ENCODE measurements at regions not wholly inside any gene's neighbourhood (a gene's known extent, or its start where the extent isn't known, plus 50 kb on each side); places are given as distances from the start of the nearest gene placed in this dataset.
"Not testable (repeated sequence)": the region's sequence is repeated elsewhere in the genome, so short reads cannot be mapped to it uniquely, and the experiment has no call there.

GRCh38 chr9:87201351-87201751, 254.0 kb upstream of the GAS1 start:
- WGBS, 2 experiments (ENCODE audit: low coverage in 1 of 2, low lambda C conversion rate in 2 of 2, missing lambda C conversion rate in 2 of 2): 1 to 3% methylated on average over 4 of the region's 4 CpGs
- Histone ChIP-seq H3F3A (ENCODE audit: insufficient read depth) (peaks cover 21% of the 10 kb centered on the region; the same call in 1 of the 2 replicates), H3K79me2 (ENCODE audit: insufficient read depth) (no peaks in the 10 kb centered on the region), H4K20me1 (ENCODE audit: insufficient read depth) (no peaks in the 10 kb centered on the region), H3K9me2 (ENCODE audit: insufficient read depth) (no peaks in the 10 kb centered on the region), H3K36me3 (ENCODE audit: low read depth) (no peaks in the 10 kb centered on the region), H3K4me3 (peak overlapping the region; percentile 29; the same call in 1 of the 2 replicates), H2AFZ (peak overlapping the region; percentile 36; the same call in 1 of the 2 replicates), H3K27ac (no peak overlapping the region), H3K9me3 (ENCODE audit: low read depth) (no peaks in the 10 kb centered on the region), H3K9ac (no peak overlapping the region), H3K27me3 (replicated peaks; ENCODE audit: insufficient read depth) (no peaks in the 10 kb centered on the region), H3K4me1 (ENCODE audit: insufficient read depth) (peaks cover 40% of the 10 kb centered on the region), H3K4me2 (ENCODE audit: unreplicated experiment) (peak overlapping the region; percentile 54)
- in situ Hi-C loops (cut with MboI): no loop called here
- peak; percentile 34 for DNase-seq
- TF ChIP-seq EZH2 (IDR thresholded peaks at IDR 0.05; ENCODE audit: insufficient read depth, poor library complexity, severe bottlenecking) (no peak), EZH2phosphoT487 (IDR thresholded peaks at IDR 0.05; ENCODE audit: insufficient read depth, low read depth) (no peak)

GRCh38 chr9:87206064-87206661, 258.9 kb upstream of the GAS1 start:
- H3K9me2 ChIP-seq (ENCODE audit: insufficient read depth): no peaks in the 10 kb centered on the region
- H3K27ac ChIP-seq: 0 out of 2 replicates have a peak overlapping the region, but pooled peaks have one; percentile 13
- no peaks in the 10 kb centered on the region for H3K27me3 ChIP-seq (replicated peaks; ENCODE audit: insufficient read depth)
- H3K79me2 ChIP-seq (ENCODE audit: insufficient read depth): no peaks in the 10 kb centered on the region
- no peak for TF ChIP-seq EZH2phosphoT487 (IDR thresholded peaks at IDR 0.05; ENCODE audit: insufficient read depth, low read depth)
- no peak for TF ChIP-seq EZH2 (IDR thresholded peaks at IDR 0.05; ENCODE audit: insufficient read depth, poor library complexity, severe bottlenecking)
- no peaks in the 10 kb centered on the region for H3K9me3 ChIP-seq (ENCODE audit: low read depth)
- no peaks in the 10 kb centered on the region for H3K36me3 ChIP-seq (ENCODE audit: low read depth)
- H3K4me3 ChIP-seq: no peak overlapping the region
- 0 out of 2 replicates have a peak, but pooled peaks cover 4% of the 10 kb centered on the region for H3F3A ChIP-seq (ENCODE audit: insufficient read depth)
- H3K9ac ChIP-seq: no peak overlapping the region
- DNase-seq: peak; percentile 80
- peaks cover 21% of the 10 kb centered on the region for H3K4me1 ChIP-seq (ENCODE audit: insufficient read depth)
- H2AFZ ChIP-seq: no peak overlapping the region
- WGBS, 2 experiments (ENCODE audit: low coverage in 1 of 2, low lambda C conversion rate in 2 of 2, missing lambda C conversion rate in 2 of 2): 63 to 65% methylated on average over 7 of the region's 7 CpGs
- H4K20me1 ChIP-seq (ENCODE audit: insufficient read depth): no peaks in the 10 kb centered on the region
- H3K4me2 ChIP-seq (ENCODE audit: unreplicated experiment): peak overlapping the region; percentile 21
- in situ Hi-C loops (cut with MboI): no loop called here

- peaks cover 28% of the 10 kb centered on the region for H3K4me1 ChIP-seq (ENCODE audit: insufficient read depth)
These were observed 263.4 kb upstream of the GAS1 start for GRCh38 chr9:87210658-87211057.

GRCh38 chr9:87211669-87212068, 264.4 kb upstream of the GAS1 start:
- Histone ChIP-seq H3K27ac (no peak overlapping the region), H2AFZ (no peak overlapping the region), H3K4me3 (no peak overlapping the region), H3K27me3 (replicated peaks; ENCODE audit: insufficient read depth) (no peaks in the 10 kb centered on the region), H3F3A (ENCODE audit: insufficient read depth) (no peaks in the 10 kb centered on the region), H3K79me2 (ENCODE audit: insufficient read depth) (no peaks in the 10 kb centered on the region), H3K9me2 (ENCODE audit: insufficient read depth) (no peaks in the 10 kb centered on the region), H3K9me3 (ENCODE audit: low read depth) (no peaks in the 10 kb centered on the region), H3K4me1 (ENCODE audit: insufficient read depth) (peaks cover 18% of the 10 kb centered on the region; the same call in 1 of the 2 replicates), H4K20me1 (ENCODE audit: insufficient read depth) (no peaks in the 10 kb centered on the region), H3K9ac (no peak overlapping the region), H3K36me3 (ENCODE audit: low read depth) (no peaks in the 10 kb centered on the region), H3K4me2 (ENCODE audit: unreplicated experiment) (no peak overlapping the region)
- TF ChIP-seq EZH2 (IDR thresholded peaks at IDR 0.05; ENCODE audit: insufficient read depth, poor library complexity, severe bottlenecking): no peak
- DNase-seq: no peak
- WGBS, 2 experiments (ENCODE audit: low coverage in 1 of 2, low lambda C conversion rate in 2 of 2, missing lambda C conversion rate in 2 of 2): 94 to 96% methylated on average over 2 of the region's 2 CpGs
- in situ Hi-C loops (cut with MboI): no loop called here

More at GRCh38 chr9:87210658-87211057, 263.4 kb upstream of the GAS1 start:
- H3K27ac ChIP-seq; H3K9ac ChIP-seq; H4K20me1 ChIP-seq (ENCODE audit: insufficient read depth); H3K4me2 ChIP-seq (ENCODE audit: unreplicated experiment); H3K27me3 ChIP-seq (replicated peaks; ENCODE audit: insufficient read depth); H3K9me2 ChIP-seq (ENCODE audit: insufficient read depth); DNase-seq; H3K79me2 ChIP-seq (ENCODE audit: insufficient read depth); in situ Hi-C loops (cut with MboI); H3F3A ChIP-seq (ENCODE audit: insufficient read depth); H3K4me3 ChIP-seq; H3K9me3 ChIP-seq (ENCODE audit: low read depth); H2AFZ ChIP-seq; H3K36me3 ChIP-seq (ENCODE audit: low read depth): not testable (repeated sequence)
- WGBS, 2 experiments (ENCODE audit: low coverage in 1 of 2, low lambda C conversion rate in 2 of 2, missing lambda C conversion rate in 2 of 2): 93 to 96% methylated on average over 3 of the region's 3 CpGs

- Histone ChIP-seq H3K9me2 (ENCODE audit: insufficient read depth) (no peaks in the 10 kb centered on the region), H3K36me3 (ENCODE audit: low read depth) (no peaks in the 10 kb centered on the region), H3K27ac (no peak overlapping the region), H3K4me1 (ENCODE audit: insufficient read depth) (peaks cover 16% of the 10 kb centered on the region; the same call in 1 of the 2 replicates), H4K20me1 (ENCODE audit: insufficient read depth) (no peaks in the 10 kb centered on the region), H3F3A (ENCODE audit: insufficient read depth) (no peaks in the 10 kb centered on the region), H3K4me2 (ENCODE audit: unreplicated experiment) (no peak overlapping the region), H2AFZ (no peak overlapping the region), H3K4me3 (no peak overlapping the region), H3K9me3 (ENCODE audit: low read depth) (no peaks in the 10 kb centered on the region), H3K9ac (no peak overlapping the region), H3K27me3 (replicated peaks; ENCODE audit: insufficient read depth) (no peaks in the 10 kb centered on the region), H3K79me2 (ENCODE audit: insufficient read depth) (no peaks in the 10 kb centered on the region)
- DNase-seq: peak; percentile 26
- no peak for TF ChIP-seq EZH2phosphoT487 (IDR thresholded peaks at IDR 0.05; ENCODE audit: insufficient read depth, low read depth)
- TF ChIP-seq EZH2 (IDR thresholded peaks at IDR 0.05; ENCODE audit: insufficient read depth, poor library complexity, severe bottlenecking): no peak
- 84 to 91% methylated on average over 3 of the region's 3 CpGs for WGBS, 2 experiments (ENCODE audit: low coverage in 1 of 2, low lambda C conversion rate in 2 of 2, missing lambda C conversion rate in 2 of 2)
- in situ Hi-C loops (cut with MboI): no loop called here
These were observed 265.3 kb upstream of the GAS1 start for GRCh38 chr9:87212605-87213021.
